Lower leg skin (tissue), 3 donors: ENCODE measurements at regions not wholly inside any gene's neighbourhood (a gene's known extent, or its start where the extent isn't known, plus 50 kb on each side); places are given as distances from the start of the nearest gene placed in this dataset.

ENCODE experiments used
- POLR2A ChIP-seq, 2 donors: fragments of 450-650 bp; IDR thresholded peaks; one replicate each; pipeline ENCODE4 v1.6.1; 2016 to 2017; ENCODE audit warnings: antibody characterized with exemption in 2 of 2, mild to moderate bottlenecking in 1 of 2, moderate library complexity in 1 of 2
- TF ChIP-seq, protein P1 (sequence below), 3 donors: fragments of 450-650 bp; IDR thresholded peaks; one replicate each; pipeline ENCODE4 v1.5.1; 2016; ENCODE audit warnings: antibody characterized with exemption in 3 of 3, mild to moderate bottlenecking in 3 of 3, moderate library complexity in 2 of 3

GRCh38 chr13:112205990-112206389, 139.0 kb downstream of the SOX1 start:
- no peak for TF ChIP-seq POLR2A (IDR thresholded peaks at IDR 0.05)
- TF ChIP-seq, protein P1, sequence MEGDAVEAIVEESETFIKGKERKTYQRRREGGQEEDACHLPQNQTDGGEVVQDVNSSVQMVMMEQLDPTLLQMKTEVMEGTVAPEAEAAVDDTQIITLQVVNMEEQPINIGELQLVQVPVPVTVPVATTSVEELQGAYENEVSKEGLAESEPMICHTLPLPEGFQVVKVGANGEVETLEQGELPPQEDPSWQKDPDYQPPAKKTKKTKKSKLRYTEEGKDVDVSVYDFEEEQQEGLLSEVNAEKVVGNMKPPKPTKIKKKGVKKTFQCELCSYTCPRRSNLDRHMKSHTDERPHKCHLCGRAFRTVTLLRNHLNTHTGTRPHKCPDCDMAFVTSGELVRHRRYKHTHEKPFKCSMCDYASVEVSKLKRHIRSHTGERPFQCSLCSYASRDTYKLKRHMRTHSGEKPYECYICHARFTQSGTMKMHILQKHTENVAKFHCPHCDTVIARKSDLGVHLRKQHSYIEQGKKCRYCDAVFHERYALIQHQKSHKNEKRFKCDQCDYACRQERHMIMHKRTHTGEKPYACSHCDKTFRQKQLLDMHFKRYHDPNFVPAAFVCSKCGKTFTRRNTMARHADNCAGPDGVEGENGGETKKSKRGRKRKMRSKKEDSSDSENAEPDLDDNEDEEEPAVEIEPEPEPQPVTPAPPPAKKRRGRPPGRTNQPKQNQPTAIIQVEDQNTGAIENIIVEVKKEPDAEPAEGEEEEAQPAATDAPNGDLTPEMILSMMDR (IDR thresholded peaks at IDR 0.05): no peak
